Fibroblast of skin of left biceps (primary cell): ENCODE measurements at regions not wholly inside any gene's neighbourhood (a gene's known extent, or its start where the extent isn't known, plus 50 kb on each side); places are given as distances from the start of the nearest gene placed in this dataset.
"Not testable (repeated sequence)": the region's sequence is repeated elsewhere in the genome, so short reads cannot be mapped to it uniquely, and the experiment has no call there.

Experiments used
- DNase-seq, 2 experiments: peaks; one replicate each; pipeline ENCODE4 v3.0.0-alpha.2; 2013; ENCODE audit warnings: low read depth in 2 of 2

DNA sequence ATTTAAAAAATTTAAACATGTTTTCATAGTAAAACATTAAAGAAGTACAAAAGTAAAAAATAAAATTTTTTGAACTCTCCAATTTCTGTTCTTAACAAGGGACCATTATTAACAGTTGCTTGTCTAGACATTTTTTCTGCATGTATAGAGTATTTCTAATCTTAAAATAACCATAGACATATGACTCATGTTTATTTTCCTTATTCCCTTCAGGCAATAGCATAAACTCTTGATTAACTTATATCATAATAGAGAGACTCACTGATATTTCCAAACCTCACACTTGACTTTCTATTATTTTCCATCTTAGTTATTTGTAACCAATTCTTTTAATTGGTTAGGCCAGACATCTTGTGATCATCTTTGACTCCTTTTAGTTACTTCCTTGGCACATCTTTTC lies 325.6 kb upstream of the SOX14 start:
- DNase-seq: no peak

DNA sequence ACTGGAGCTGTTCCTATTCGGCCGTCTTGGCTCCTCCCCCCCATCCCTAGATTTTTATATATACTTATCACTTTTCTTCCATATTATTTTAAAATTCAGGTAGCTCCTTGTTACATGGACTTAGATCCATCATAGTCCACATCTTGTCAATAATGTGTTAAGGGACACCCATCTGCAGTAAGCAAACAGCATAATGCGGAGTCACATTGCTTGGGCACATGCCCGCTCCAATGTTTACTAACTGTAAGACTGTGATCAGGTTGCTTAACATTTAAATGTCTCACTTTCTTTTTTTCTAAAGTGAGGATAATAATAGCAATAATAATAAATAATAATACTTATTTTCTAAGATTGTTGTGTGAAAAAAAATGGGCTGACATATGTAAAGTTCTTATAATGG lies 303.2 kb upstream of the SOX14 start:
- DNase-seq: no peak

DNA sequence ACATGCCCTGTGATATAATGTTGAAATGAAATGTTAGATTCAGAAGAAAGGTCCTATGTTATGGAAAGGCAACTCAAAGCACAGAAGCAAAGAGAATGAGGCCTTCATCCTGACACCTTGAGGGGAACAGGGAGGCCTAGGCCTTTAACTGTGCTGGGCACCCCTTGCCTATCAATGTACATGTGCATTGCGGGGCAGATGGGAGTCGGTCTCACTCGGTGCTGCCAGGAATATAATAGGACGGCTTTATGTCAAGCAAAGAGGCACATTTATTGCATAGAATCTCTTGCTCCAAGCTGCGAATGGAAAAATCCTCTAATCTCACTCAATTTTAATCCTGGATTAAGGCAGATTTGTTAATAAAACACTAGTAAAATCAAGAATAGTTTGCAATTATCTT lies 301.0 kb upstream of the SOX14 start:
- DNase-seq: no peak

DNA sequence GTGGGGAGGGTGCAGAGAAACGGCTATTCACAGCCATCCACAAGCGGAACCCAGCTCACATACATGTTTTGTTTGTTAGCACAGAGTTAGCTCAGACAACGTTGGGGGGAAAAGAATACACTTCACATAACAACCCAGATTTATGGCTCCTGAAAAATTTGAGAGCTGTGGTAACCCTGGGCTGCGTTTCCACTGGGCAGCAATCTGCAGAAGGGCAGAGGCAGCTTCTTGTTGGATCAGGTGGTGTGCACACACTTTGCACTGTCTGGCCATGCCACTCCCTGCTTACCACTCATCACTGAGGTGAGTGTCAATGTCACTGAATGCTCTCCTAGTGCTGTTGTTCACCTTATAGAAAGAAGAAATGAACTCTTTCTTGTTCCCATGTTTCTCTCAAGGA lies 299.8 kb upstream of the SOX14 start:
- no peak for DNase-seq

DNA sequence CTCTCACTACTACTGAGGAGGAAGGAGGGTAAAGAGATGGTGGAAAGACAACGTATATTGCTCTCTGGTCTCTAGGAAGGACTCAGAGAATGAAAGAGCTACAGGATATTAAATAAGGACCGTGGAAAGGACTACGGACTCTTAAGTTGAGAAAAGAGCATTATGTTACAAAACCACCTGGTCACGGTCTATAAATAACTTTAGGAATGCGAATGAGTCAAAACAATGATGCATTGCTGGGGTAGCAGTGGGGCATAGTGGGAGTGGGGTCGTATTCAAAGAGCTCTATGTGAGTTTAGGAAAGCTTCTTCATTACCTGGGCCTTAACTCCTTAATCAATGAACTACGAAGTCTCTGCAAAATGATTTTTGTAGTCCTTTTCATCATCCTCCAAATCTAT lies 295.7 kb upstream of the SOX14 start:
- DNase-seq: no peak

DNA sequence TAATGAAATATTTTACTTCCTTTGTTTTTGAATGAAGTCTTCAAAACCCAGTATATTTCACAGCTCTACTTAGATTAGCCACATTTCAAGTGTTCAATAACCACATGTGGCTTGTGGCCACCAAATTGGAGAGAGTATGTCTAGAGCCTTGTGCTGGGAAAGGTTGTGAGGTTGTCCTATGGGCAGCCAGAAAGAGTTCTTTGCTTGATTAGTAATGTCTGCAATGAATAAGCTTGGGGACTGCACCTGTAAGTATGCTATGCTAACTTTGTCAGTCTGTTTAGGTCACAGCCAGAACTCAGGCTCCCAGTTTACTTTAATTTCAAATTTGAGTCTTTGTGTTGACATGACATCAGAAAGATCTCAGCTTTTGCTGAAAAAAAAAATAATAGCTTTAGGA lies 294.9 kb upstream of the SOX14 start:
- no peak for DNase-seq

DNA sequence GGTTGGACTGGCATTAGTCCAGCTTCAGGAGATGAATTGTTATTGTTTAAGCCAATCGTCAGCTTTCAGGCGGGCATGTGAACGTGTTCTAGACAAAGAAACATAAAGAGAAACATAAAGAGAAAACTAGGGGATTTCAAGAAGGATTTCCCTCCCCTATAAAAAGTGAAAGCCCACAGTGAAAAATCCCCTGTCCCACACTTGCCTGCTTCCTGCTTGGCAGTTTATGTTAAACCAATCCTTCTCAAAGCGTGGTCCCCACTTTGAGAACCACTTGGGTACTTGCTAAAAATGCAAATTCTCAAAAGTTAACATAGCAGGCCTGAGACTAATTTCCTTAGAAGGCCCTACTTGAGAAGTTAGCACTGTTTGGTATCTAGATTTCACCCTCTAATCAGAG lies 293.0 kb upstream of the SOX14 start:
- DNase-seq: no peak

DNA sequence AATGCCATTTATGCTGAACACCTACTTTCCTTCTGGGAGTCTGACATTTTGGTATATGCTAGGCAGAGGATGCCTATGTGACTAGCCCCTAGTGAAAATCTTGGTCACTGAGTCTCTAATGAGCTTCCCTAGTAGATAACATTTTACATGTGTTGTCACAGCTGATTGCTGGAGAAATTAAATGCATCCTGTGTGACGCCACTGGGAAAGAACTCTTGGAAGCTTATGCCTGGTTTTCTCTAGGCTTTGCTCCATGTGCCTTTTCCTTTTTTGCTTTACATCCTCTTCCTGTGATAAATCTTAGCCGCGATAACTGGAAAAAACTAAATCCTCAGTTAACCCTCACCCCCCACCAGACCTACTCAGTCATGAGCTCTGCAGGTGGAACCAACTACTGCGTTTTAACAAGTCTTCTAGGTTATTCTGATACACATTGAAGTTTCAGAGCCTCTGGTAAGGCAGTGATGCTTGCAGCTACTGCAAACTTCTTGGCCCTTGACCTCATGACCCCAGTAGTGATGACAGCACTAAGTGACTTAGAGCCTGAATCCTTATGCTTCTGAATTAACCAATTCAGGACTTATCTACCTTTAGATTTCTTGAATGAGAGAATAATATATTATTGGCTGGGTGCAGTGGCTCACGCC lies 292.4 kb upstream of the SOX14 start:
- no peak for DNase-seq

DNA sequence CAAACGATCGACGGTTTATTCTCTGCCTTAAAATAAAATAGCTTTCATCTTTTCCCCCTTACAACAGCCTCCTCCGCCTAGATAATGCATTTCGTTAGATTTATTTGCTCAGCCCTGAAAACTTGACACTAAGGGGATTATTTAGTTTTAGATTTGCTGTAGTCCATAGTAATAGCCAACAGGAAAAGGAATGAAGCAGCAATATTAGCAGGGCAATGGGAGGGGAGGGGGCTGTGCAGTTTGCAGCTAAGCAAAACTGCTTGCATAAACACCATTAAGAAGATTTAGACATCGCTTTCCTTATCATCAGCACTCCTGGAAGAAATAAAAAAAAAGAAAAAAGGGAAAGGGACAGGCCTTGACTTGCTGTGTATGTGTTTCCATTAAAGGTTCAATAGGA lies 286.5 kb upstream of the SOX14 start:
- no peak for DNase-seq

DNA sequence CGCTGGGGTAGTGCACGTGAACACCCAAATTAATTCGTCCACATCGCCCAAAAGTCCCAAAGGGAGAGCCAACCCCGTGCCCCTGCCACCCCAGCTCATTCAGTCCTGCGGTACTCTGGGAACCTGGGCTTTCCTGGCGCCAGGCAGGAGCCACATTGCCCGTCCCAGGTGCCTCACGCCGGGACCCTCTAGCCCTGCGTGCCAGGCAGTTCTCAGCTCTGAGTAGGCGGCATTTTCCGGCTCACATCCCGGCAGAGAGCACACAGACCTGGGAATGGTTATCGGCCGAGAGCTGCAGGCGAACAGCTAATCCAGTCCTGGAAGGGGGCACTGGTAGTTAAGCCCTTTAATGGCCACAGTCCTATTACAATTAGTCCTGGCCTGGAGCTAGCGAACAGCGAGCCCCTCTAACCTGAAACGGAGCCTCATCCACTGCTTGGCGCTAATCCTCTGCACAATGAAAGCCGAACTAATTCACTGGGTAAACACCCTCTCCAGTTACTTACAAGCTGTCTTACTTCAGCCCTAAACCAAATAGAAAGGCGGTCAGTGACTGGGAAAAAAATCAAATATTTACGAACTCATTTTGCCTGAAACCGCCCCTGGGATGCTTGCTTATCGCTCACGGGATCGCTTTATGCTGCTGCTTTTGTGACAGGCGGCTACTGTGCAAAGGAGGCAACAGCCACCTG lies 254.6 kb upstream of the SOX14 start:
- DNase-seq: no peak

DNA sequence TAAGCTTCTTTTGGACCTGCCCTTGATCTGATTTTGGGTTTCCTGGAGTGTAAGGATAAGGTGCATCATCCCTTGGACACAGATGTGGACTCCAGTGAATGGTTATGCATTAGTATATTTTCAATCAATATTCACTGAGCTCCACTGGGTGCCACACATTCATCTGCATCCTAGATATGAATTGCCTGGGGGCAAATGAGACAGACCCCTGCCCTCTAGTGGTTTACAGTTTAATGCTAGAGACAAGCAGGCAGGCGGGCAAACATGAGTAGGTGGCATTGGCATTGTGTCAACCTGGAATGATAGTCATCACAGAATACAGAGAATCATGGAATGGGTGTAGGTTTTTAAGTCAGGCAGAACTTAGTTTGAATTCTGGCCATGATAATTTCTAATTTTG lies 252.5 kb upstream of the SOX14 start:
- DNase-seq: no peak

DNA sequence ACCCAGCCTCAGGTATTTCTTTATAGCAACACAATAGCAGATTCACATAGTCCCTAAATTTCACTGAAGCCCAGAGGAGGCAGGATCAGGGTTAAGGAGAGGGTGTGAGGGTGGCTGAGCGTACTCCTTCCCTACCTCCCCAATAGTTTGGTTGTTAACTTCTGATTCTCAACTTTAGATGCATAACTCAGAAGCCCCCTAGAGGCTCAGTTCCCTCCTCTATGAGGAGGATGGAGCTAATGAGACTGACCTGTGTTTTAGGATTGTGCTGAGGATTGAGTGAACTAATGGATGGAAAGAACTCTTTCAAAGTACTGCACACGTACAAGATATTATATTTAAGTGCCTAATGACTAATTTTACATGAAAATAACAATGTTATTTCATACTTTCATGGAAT lies 249.3 kb upstream of the SOX14 start:
- DNase-seq: no peak

DNA sequence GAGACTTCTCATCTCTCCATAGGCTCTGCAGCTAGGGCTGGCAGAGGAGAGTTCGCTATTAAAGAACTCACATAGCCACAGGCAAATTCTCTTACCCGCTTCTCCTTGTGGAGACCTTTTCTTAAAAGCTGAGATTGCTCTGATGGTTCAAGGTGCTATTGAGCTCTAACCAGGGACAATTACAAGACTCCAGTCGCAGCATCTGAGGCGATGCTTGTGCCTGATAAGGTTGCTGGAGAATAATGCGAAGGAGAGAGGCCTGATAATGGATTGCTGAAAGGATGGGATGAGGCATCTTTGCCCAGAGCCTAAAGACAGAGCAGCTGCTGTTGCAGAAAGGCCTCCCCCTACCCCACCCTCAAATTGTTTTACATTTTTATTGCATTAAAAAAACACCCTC lies 244.5 kb upstream of the SOX14 start:
- no peak for DNase-seq

DNA sequence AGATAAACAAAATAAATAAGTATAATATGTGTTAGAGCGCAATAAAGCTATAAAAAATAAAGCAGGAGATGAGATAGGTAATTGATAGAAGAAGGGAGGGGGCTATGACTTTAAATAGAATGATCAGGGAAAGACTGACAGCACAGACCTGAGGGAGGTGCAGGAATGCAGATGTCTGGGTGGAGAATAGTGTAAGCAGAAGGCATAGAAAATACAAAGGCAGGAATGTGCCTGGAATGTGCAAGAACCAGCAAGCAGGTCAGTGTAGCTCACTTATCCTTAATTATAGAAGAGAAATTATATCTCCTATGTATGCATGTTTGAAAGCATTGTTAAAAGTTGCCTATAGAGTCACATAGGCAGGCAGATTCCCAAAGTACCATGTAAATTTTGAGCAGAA lies 239.4 kb upstream of the SOX14 start:
- no peak for DNase-seq

DNA sequence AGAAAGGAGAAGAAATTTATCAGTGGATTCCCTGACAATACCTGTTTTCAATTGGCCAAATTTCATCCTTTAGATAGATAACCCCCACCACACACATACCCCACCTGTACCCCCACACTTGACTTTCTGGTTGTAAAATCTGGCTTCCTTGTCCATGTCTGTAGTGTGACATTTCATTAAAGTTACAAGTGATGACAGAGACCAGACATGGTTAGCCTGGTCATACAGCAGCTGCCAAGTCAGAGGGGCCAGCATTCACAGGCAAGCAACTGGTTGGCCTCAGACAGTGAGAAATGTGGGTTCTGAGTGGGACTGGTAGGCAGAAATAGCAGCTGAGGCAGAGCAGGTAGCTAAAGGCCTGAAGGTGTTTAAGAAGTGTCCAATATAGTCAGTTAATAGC lies 238.6 kb upstream of the SOX14 start:
- DNase-seq: no peak

DNA sequence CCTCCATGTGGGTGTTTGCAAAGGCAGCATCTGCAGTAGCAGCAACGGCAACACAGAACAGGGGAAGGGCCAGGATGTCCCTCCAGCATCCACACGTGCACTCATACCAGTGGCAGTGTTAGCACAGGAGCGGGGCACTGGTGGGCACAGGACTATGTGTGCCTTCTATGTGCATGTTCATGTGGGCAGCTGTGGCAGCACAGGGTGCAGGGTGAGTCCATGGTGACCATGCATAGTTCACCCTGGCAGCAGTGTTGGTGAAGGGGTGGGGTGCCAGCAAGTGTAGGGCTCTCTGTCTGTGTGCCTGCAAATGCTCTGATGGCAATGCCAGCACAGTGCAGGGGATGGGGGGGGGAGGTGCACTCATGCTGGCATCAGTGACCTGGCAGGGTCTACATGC lies 222.1 kb upstream of the SOX14 start:
- DNase-seq: no peak

DNA sequence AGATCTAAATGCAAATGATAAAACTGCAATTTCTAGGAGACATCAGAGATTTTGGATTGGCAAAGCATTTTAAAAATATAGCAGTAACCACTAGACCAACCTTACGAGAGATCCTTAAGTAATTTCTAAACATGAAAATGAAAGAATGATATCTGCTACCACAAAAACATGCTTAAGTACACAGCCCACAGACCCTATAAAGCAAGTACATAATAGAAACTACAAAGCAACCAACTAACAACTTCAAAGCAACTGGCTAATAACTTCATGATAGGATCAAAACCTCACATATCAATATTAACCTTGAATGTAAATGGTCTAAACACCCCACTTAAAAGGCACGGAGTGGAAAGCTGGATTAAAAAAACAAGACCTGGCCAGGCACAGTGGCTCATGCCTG lies 209.9 kb upstream of the SOX14 start:
- DNase-seq: no peak

DNA sequence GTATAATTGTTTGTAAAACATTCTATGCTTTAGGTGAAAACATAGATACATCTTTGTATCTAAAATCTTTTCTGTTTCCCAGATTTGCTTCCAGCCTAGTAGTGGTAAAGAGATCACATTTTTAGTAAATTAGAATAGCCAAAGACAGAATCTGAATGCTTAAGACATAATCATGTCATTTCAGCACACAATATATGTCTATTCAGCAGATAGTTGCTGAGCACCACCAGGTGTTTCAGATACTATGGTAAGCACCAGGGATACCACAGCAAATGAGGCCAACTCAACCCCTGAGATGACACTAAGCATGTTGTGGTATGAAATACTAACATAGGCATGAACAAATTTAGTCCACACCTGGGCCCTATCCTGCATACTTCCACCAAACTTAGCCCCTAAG lies 195.2 kb upstream of the SOX14 start:
- DNase-seq: no peak

DNA sequence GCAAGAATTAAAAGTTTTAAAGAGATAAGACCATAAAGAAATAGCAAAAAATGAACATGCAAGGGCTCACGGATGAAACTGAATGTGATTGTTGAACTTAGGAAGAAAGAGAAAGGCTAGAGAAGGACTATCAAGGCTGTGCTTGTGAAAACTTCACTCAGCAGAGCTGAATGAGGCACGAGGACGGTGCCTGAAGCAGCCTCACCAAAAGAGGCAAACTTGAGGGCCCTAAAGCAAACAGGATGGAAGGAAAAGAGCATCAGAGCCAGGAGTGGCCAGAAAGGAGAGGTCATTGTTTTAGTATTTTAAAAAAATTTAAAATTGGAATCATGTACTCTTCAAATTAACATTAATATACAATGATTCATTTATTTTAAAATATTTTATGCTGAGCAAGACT lies 191.2 kb upstream of the SOX14 start:
- no peak for DNase-seq

DNA sequence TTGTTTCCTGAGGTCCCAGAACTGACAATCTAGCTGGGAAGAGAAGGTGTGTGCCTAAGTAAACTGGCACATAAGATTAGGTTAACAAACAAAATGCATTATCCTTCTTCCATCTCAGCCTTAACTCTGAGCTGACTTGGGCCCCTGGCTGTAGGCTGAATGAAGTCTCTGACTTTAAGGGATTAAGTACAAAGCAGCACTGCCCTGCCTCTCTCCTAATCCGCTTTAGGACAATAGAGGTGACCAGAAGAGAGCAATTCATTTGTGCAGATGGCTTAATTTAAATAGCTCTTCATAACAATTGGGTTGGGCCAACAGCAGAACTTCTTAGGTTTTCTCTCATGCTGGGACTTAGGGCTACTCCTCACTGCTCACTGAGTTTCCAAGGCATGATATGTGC lies 181.6 kb upstream of the SOX14 start:
- DNase-seq: no peak

DNA sequence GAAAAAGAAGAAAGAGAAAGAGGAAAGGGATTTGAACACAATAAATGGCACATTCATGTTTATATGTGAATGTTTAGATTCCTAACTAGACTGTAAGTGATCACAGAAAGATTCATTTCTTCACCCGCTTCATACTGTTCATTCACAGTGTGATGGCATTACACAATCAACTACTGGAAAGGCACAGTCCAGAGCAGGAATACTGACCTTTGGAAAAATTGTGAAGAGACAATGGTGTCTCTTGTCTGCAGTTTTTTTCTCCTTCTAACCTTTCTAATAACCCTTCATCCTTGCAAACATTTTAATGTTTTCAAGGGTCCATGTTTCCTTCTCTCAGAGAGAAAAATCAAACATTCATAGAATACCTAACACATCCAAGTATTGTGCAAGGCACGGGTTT lies 180.9 kb upstream of the SOX14 start:
- DNase-seq: no peak

DNA sequence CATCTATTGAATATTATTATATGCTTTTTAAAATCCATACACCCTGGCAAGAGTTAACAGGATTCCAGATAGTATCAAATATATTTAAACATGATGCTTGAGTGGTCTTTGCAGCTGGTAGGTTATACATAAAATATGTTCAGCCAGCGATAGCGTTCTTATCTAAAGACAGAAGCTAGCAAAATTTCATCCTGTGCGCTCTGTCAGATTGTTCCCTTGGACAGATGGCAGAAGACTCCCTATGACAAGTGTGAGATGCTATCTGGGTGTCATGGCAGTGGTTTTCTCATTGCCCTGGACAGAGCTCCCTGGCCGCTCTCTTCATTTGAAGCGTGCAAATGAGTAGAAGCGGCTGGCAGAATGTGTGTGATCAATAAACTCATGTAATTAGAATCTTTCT lies 175.2 kb upstream of the SOX14 start:
- DNase-seq: no peak

DNA sequence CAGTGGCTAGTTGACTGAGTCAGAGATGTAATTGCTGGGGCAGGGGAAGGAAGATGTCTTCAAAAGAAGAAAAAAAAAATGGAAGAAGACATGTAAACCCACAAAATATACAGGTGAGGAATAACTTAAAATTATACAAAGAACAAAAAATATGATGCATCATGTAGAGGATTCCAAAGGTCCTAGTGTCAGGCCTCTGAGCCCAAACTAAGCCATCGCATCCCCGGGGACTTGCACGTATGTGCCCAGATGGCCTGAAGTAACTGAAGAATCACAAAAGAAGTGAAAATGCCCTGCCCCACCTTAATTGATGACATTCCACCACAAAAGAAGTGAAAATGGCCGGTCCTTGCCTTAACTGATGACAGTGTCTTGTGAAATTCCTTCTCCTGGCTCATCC lies 168.7 kb upstream of the SOX14 start:
- not testable (repeated sequence) for DNase-seq

DNA sequence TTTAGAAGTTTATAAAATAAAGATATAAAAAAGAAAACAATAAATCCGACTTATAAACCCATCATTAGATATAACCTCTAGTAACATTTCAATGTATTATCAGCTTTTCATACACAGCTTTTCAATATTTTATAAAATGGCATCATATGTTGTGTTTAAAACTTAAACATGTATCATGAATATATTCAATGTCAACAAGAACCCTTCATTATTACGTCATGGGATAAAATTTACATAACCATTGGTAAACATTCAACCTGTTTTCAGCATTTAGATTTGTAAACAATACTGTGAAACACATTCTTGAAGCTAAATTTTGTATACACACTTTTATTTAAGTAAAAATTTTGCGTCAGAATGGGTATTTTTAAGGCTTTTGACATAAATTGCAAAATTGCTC lies 153.4 kb upstream of the SOX14 start:
- DNase-seq: no peak
